HS-27A (cell line): ENCODE measurements at regions not wholly inside any gene's neighbourhood (a gene's known extent, or its start where the extent isn't known, plus 50 kb on each side); places are given as distances from the start of the nearest gene placed in this dataset.

ENCODE experiments used
- DNase-seq: peaks from one replicate; pipeline ENCODE4 v3.0.0-alpha.2; 2012; ENCODE audit warnings: low read depth, missing footprints

GRCh38 chr11:109972181-109972715, 120.9 kb upstream of the ZC3H12C start:
- no peak for DNase-seq

- no peak for DNase-seq
These were observed 120.3 kb upstream of the ZC3H12C start for GRCh38 chr11:109972939-109973338.

GRCh38 chr11:109973486-109973885, 119.7 kb upstream of the ZC3H12C start:
- no peak for DNase-seq

- DNase-seq: no peak
These were observed 118.7 kb upstream of the ZC3H12C start for GRCh38 chr11:109974523-109974922.

- no peak for DNase-seq
These were observed 114.3 kb upstream of the ZC3H12C start for GRCh38 chr11:109978895-109979294.

GRCh38 chr11:109981031-109981636, 112.1 kb upstream of the ZC3H12C start:
- DNase-seq: no peak

GRCh38 chr11:109983358-109983757, 109.8 kb upstream of the ZC3H12C start:
- no peak for DNase-seq

GRCh38 chr11:109984634-109985289, 108.4 kb upstream of the ZC3H12C start:
- no peak for DNase-seq

GRCh38 chr11:109986488-109986887, 106.7 kb upstream of the ZC3H12C start:
- no peak for DNase-seq

GRCh38 chr11:109991835-109992234, 101.4 kb upstream of the ZC3H12C start:
- DNase-seq: no peak

GRCh38 chr11:109993786-109994185, 99.4 kb upstream of the ZC3H12C start:
- DNase-seq: no peak

GRCh38 chr11:109994907-109995306, 98.3 kb upstream of the ZC3H12C start:
- no peak for DNase-seq

GRCh38 chr11:109996060-109996459, 97.1 kb upstream of the ZC3H12C start:
- no peak for DNase-seq

GRCh38 chr11:109998921-109999320, 94.3 kb upstream of the ZC3H12C start:
- DNase-seq: no peak

GRCh38 chr11:110000031-110000502, 93.1 kb upstream of the ZC3H12C start:
- peak; percentile 36 for DNase-seq

GRCh38 chr11:110000850-110001249, 92.3 kb upstream of the ZC3H12C start:
- no peak for DNase-seq

- DNase-seq: no peak
These were observed 89.8 kb upstream of the ZC3H12C start for GRCh38 chr11:110003426-110003825.

GRCh38 chr11:110011595-110011994, 81.6 kb upstream of the ZC3H12C start:
- no peak for DNase-seq

- no peak for DNase-seq
These were observed 77.5 kb upstream of the ZC3H12C start for GRCh38 chr11:110015695-110016094.

- DNase-seq: no peak
These were observed 73.5 kb upstream of the ZC3H12C start for GRCh38 chr11:110019675-110020074.

- DNase-seq: no peak
These were observed 70.6 kb upstream of the ZC3H12C start for GRCh38 chr11:110022548-110022947.

- DNase-seq: no peak
These were observed 69.5 kb upstream of the ZC3H12C start for GRCh38 chr11:110023711-110024110.

GRCh38 chr11:110026858-110027626, 66.2 kb upstream of the ZC3H12C start:
- DNase-seq: no peak
